ENCODE measurements at regions not wholly inside any gene's neighbourhood (a gene's known extent, or its start where the extent isn't known, plus 50 kb on each side); places are given as distances from the start of the nearest gene placed in this dataset.

- TF ChIP-seq BCLAF1 (IDR thresholded peaks at IDR 0.05) = no peak
- peak; percentile 55; the same call in 1 of the 2 replicates for TF ChIP-seq ZNF33A (CRISPR knock-in tag; IDR thresholded peaks at IDR 0.05; ENCODE audit: borderline replicate concordance)
- TF ChIP-seq ZBTB21 (CRISPR knock-in tag; IDR thresholded peaks at IDR 0.05) = no peak
- TF ChIP-seq ZNF589 (CRISPR knock-in tag; conservative IDR thresholded peaks at IDR 0.05) = no peak
- peak; percentile 23; the same call in 1 of the 2 replicates for TF ChIP-seq ZNF362 (CRISPR knock-in tag; IDR thresholded peaks at IDR 0.05; ENCODE audit: borderline replicate concordance)
- TF ChIP-seq NFRKB (IDR thresholded peaks at IDR 0.05) = no peak
- no peak for TF ChIP-seq MXD1 (CRISPR knock-in tag; IDR thresholded peaks at IDR 0.05)
- TF ChIP-seq ATF2 (CRISPR knock-in tag; IDR thresholded peaks at IDR 0.05) = peak; percentile 53
- TF ChIP-seq NFYB (CRISPR knock-in tag; IDR thresholded peaks at IDR 0.05) = peak; percentile 90
- TF ChIP-seq MED8 (CRISPR knock-in tag; IDR thresholded peaks at IDR 0.05; ENCODE audit: insufficient replicate concordance) = no peak
- TF ChIP-seq STAT6 (CRISPR knock-in tag; IDR thresholded peaks at IDR 0.05; ENCODE audit: borderline replicate concordance) = 0 out of 2 replicates have a peak, but pooled peaks have one; percentile 67
- 0 out of 2 replicates have a peak, but pooled peaks have one; percentile 76 for TF ChIP-seq ZNF766 (CRISPR knock-in tag; IDR thresholded peaks at IDR 0.05; ENCODE audit: borderline replicate concordance)
- no peak for TF ChIP-seq GLMP (CRISPR knock-in tag; IDR thresholded peaks at IDR 0.05; ENCODE audit: borderline replicate concordance)
- no peak; the same call in 1 of the 2 replicates for TF ChIP-seq RFXANK (CRISPR knock-in tag; IDR thresholded peaks at IDR 0.05)
Observed at GRCh38 chr6:138572167-138572875, 73.0 kb upstream of the NHSL1 start (continued).
